Activated naive CD4-positive, alpha-beta T cell treated with anti-CD3 and anti-CD28 coated beads, Interleukin-2, amount 50 U/mL, for 24 hours (primary cell): ENCODE measurements at regions not wholly inside any gene's neighbourhood (a gene's known extent, or its start where the extent isn't known, plus 50 kb on each side); places are given as distances from the start of the nearest gene placed in this dataset.
"Not testable (repeated sequence)": the region's sequence is repeated elsewhere in the genome, so short reads cannot be mapped to it uniquely, and the experiment has no call there.

ENCODE experiments used
- H3K27ac Mint-ChIP-seq: one replicate; pipeline ENCODE4 v1.8.0; 2021; ENCODE audit warnings: mild to moderate bottlenecking, mixed read lengths
- H3K27me3 Mint-ChIP-seq: one replicate; pipeline ENCODE4 v1.8.0; 2021; ENCODE audit warnings: mixed read lengths
- H3K36me3 Mint-ChIP-seq: one replicate; pipeline ENCODE4 v1.8.0; 2021; ENCODE audit warnings: mixed read lengths
- H3K4me1 Mint-ChIP-seq: one replicate; pipeline ENCODE4 v1.8.0; 2021; ENCODE audit warnings: mixed read lengths
- H3K4me3 Mint-ChIP-seq: one replicate; pipeline ENCODE4 v1.8.0; 2021; ENCODE audit warnings: mild to moderate bottlenecking, mixed read lengths
- H3K9me3 Mint-ChIP-seq: one replicate; pipeline ENCODE4 v1.8.0; 2021; ENCODE audit warnings: mixed read lengths

DNA sequence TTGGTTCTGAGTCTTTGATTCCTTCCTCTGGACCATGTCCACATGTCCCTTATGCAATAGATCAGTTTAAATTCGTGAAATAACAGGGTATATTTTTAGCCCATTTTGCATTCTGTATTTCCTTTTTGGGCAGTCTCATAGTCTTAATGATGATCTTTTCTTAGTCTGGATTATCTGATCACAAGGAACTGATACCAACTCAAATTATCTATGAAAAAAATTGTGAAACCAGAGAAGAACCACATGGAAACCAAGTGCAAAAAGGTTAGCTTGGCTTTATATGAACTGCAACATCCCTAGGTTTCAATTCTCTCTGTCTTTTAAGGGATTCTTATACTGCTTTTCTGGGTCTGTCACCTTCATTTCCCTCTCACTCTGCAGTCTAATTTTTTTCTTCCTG lies 608.6 kb upstream of the AADAT start:
- H3K36me3 Mint-ChIP-seq = no peaks in the 10 kb centered on the region
- no peaks in the 10 kb centered on the region for H3K4me1 Mint-ChIP-seq
- no peaks in the 10 kb centered on the region for H3K27me3 Mint-ChIP-seq
- no peak overlapping the region for H3K27ac Mint-ChIP-seq
- no peak overlapping the region for H3K4me3 Mint-ChIP-seq
- H3K9me3 Mint-ChIP-seq = peaks cover 10% of the 10 kb centered on the region

DNA sequence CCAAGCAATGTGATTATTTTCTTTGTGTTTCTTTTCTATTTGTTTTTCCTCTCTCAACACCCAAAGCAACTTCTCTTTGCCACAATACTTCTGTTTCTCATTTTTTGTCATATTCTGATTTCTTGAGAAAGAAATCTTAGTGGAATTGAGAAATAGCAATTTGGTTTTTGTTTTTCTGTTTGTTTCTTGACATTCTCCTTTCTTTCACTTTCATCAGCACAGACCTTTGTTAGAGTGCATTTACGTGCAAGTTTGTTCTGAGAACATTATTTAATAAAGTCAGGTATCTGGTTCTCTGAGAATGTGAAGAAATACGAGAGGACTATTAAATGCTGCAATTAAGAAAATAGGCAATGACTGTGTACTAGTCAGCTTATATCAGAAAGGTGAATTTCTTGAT lies 608.1 kb upstream of the AADAT start:
- no peaks in the 10 kb centered on the region for H3K27me3 Mint-ChIP-seq
- no peaks in the 10 kb centered on the region for H3K4me1 Mint-ChIP-seq
- peaks cover 10% of the 10 kb centered on the region for H3K9me3 Mint-ChIP-seq
- no peak overlapping the region for H3K4me3 Mint-ChIP-seq
- no peaks in the 10 kb centered on the region for H3K36me3 Mint-ChIP-seq
- no peak overlapping the region for H3K27ac Mint-ChIP-seq

DNA sequence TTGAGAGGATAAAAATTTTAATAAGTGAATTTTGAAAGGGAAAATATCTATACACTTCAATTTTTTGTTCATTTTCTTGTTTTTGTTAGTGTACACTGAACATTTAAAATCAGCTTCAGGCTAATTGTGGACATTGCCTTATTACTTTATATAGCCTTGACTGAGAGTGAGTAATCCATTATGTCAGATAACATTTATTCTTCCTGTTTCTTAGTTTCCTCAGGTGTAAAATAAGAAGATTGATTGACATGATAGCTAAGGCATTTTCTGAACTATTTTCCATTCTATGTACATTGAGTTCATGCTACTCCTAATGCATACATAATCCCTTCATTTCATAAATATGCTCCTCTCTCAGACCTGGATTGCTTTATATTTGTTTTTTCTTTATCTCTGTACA lies 607.3 kb upstream of the AADAT start:
- Mint-ChIP-seq H3K36me3 (no peaks in the 10 kb centered on the region), H3K27ac (no peak overlapping the region), H3K27me3 (no peaks in the 10 kb centered on the region), H3K4me1 (no peaks in the 10 kb centered on the region), H3K9me3 (peaks cover 10% of the 10 kb centered on the region), H3K4me3 (no peak overlapping the region)

DNA sequence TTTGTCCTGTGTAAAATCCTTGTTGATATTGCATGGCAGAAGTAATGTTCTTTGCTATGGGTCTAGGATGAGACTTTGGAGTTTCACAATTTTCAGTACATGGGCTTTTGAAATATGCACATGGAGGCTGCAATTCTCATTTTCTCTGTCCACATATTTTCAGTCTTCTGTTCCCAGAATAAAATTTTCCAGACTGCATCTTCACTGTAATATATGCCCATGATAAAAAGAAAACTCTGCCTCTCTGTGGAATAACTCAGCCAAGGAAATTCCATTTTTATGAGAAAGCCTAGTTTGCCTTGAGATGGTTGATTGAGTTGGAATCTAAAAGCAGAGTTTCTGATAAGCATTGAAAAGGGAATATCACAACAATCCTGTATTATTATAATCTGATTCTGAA lies 601.4 kb upstream of the AADAT start:
- Mint-ChIP-seq H3K4me1 (no peaks in the 10 kb centered on the region), H3K4me3 (no peak overlapping the region), H3K27me3 (no peaks in the 10 kb centered on the region), H3K36me3 (no peaks in the 10 kb centered on the region), H3K9me3 (peaks cover 4% of the 10 kb centered on the region), H3K27ac (no peak overlapping the region)

DNA sequence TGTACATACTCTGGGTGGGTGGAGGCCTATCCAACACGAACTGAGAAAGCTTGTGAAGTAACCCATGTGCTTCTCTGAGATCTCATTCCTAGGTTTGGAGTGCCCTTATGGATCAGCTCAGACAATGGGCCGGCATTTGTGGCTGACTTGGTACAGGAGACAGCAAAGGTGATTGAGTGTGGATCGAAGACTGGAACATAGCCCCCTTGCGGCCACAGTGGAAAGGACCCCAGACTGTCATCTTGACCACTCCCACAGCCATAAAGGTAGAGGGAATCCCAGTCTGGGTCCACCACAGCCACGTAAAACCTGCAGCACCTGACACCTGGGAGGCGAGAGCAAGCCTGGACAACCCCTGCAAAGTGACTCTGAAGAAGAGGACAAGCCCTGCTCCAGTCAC lies 598.0 kb upstream of the AADAT start:
- Mint-ChIP-seq H3K27me3 (no peaks in the 10 kb centered on the region), H3K9me3 (peaks cover 11% of the 10 kb centered on the region), H3K36me3 (no peaks in the 10 kb centered on the region), H3K27ac (no peak overlapping the region), H3K4me3 (no peak overlapping the region), H3K4me1 (no peaks in the 10 kb centered on the region)

DNA sequence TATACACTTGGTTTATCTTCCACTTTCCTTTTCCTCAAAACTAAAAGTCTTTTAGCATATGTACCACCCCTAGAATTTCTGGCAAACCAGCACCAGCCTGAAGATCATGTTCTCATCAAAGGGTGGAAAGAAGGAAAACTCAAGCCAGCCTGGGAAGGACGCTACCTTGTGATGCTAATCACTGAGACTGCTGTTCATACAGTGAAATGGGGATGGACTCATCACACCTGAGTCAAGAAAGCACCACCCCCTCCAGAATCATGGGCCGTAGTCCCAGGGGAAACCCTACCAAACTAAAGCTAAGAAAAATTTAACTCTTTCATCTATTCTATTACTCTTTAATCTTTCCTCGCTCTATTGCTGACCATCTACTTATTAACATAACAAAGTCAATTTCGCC lies 595.9 kb upstream of the AADAT start:
- peaks cover 11% of the 10 kb centered on the region for H3K9me3 Mint-ChIP-seq
- not testable (repeated sequence) for H3K27me3 Mint-ChIP-seq, H3K27ac Mint-ChIP-seq, H3K36me3 Mint-ChIP-seq, H3K4me1 Mint-ChIP-seq, H3K4me3 Mint-ChIP-seq

DNA sequence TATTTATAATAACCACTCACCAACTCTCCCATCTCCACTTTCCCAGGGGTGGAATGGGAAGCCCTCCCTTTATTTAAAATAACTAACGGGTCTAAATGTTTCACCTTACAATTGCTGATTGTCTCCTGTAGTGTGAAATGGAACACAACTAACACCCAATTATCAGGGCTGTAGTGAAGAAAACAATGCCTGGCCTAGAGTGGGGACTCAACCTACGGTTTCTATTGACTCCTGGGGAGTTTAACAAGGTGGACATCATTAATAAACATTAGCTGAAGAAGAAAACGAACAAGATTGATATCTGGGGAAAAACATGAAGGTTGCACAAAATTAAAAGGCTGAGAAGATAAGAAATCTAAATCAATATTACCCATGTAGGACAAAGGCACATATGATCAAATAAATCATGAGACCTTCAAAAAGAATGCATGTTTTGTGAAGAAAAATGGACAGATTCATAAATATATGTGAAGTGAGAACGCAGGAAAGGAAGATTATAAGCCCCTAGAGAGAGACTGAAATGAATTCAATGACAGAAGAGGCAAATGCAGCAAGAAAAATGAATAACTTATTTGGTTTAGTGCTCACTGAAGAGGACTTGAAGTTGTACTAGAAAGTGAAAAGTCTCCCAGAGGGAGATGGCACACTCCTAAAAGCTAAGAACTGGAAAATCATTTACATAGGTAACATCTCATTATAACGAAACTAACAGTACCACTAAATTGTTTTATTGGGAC lies 593.0 kb upstream of the AADAT start:
- Mint-ChIP-seq H3K27me3 (no peaks in the 10 kb centered on the region), H3K27ac (no peak overlapping the region), H3K4me1 (no peaks in the 10 kb centered on the region), H3K9me3 (peaks cover 19% of the 10 kb centered on the region), H3K36me3 (no peaks in the 10 kb centered on the region), H3K4me3 (no peak overlapping the region)

DNA sequence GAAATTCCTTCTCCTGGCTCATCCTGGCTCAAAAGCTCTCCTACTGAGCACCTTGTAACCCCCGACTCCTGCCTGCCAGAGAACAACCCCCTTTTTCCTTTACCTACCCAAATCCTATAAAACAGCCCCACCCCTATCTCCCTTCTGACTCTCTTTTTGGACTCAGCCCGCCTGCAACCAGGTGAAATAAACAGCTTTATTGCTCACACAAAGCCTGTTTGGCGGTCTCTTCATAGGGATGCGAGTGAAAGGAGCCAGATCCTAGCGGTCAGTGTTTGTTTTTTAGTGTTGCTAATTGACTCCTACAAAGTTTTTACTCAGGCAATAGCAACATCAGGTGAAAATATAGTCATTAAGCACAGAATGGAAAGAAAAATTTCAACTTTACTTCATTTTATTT lies 592.3 kb upstream of the AADAT start:
- H3K36me3 Mint-ChIP-seq, H3K4me1 Mint-ChIP-seq, H3K4me3 Mint-ChIP-seq, H3K27me3 Mint-ChIP-seq, H3K27ac Mint-ChIP-seq: not testable (repeated sequence)
- peaks cover 19% of the 10 kb centered on the region for H3K9me3 Mint-ChIP-seq

DNA sequence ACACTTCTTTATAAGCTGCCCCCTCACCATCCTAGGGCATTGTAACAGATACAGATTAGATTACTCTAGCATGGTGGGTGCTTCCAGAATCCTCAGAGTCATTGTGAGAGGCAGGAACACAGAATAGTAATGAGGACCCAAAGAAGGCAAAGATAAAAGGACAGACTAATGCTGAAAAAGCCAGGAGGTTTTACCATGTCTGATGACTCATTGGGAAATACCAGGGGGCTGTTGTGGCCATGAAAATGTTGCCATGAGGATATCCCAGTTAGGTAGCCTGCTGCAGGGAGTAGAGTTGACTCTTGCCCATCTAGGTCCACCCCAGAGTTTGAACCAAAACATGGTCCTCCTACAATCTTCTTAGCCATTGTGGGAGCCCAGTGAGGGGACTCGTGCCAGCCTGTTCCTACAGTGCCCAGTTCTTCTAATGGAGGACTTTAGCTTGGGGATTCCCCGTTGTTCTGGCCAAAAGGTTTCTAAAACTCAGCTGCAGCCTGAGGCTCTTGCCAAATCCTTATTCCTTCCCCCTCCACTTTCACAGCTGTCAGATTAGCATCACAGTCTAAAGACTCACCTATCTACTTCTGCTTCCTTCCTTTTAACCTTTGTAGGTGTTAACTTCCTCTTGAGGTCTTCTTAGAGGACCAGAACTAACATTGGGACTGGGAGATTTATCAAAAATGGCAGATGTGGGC lies 586.0 kb upstream of the AADAT start:
- H3K27ac Mint-ChIP-seq = no peak overlapping the region
- no peaks in the 10 kb centered on the region for H3K27me3 Mint-ChIP-seq
- H3K4me3 Mint-ChIP-seq = no peak overlapping the region
- peaks cover 8% of the 10 kb centered on the region for H3K9me3 Mint-ChIP-seq
- H3K36me3 Mint-ChIP-seq = no peaks in the 10 kb centered on the region
- no peaks in the 10 kb centered on the region for H3K4me1 Mint-ChIP-seq

DNA sequence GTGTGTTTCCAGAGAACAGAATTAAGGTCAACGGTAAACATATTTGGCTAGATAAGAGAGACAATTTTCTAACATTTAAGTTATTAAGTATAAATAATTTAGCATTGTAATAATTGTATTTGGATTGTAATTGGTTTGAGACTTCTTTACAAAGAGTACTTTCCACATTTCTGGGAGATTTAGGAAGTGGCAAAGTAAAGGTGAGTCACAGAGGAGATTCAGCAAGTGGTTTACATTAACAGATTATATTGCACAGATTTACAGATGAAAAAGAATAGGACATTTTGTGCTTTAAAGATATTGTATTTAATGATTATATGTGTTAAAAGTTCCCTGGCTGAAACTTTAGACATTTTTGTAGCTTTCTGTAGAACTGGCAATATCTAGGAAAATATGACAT lies 584.4 kb upstream of the AADAT start:
- Mint-ChIP-seq H3K27ac (no peak overlapping the region), H3K4me3 (no peak overlapping the region), H3K9me3 (peaks cover 6% of the 10 kb centered on the region), H3K27me3 (no peaks in the 10 kb centered on the region), H3K4me1 (no peaks in the 10 kb centered on the region), H3K36me3 (no peaks in the 10 kb centered on the region)

DNA sequence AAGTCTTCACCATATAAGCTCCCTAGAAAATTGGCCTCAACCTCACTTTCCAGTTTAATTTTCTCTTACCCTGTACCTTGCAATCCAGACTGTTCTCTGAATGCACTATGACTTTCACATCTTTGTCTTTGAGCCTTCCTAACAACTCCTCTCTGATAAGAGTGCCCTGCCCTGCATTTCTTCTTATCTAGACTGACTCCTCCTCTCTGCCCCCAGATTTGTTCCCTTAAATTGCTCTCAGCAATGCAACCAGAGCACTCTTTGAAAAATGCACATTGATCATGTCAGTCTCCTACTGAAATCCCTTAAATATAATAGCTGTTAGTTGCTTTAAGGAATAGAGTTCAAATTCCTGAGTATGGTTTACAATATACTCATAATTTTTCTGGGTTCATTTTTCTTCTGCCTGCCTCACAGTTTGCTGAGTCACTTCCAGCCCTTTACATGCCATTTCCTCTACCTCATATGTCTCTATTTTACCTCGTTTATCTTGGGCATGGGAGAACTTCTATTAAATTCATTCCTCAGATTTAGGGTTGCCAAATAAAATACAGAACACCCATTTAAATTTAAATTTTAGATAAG lies 582.7 kb upstream of the AADAT start:
- Mint-ChIP-seq H3K4me3 (no peak overlapping the region), H3K36me3 (no peaks in the 10 kb centered on the region), H3K27me3 (no peaks in the 10 kb centered on the region)

DNA sequence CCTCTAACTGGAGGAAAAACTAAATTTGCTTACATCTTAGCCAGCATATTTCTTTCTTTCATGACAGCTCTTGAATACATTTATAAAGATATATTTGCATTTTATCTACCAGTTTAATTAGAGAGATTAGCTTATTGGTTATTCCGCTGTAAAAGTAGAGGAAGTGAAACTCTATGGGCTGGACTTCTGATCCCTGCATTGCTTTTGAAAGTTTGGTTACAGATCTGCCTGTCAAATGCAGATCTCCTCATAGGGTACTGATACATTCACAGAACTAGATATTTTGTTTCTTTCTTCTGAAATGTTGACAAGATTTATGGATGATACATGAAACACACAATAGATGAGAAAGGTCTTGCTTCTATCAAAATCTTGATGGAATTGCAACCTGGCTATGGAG lies 581.4 kb upstream of the AADAT start:
- H3K4me3 Mint-ChIP-seq = no peak overlapping the region
- H3K4me1 Mint-ChIP-seq = no peaks in the 10 kb centered on the region
- no peaks in the 10 kb centered on the region for H3K9me3 Mint-ChIP-seq
- no peaks in the 10 kb centered on the region for H3K27me3 Mint-ChIP-seq
- no peak overlapping the region for H3K27ac Mint-ChIP-seq
- no peaks in the 10 kb centered on the region for H3K36me3 Mint-ChIP-seq

More for the DNA sequence above, 582.7 kb upstream of the AADAT start:
- Mint-ChIP-seq H3K27ac (no peak overlapping the region), H3K4me1 (no peaks in the 10 kb centered on the region), H3K9me3 (no peaks in the 10 kb centered on the region)

DNA sequence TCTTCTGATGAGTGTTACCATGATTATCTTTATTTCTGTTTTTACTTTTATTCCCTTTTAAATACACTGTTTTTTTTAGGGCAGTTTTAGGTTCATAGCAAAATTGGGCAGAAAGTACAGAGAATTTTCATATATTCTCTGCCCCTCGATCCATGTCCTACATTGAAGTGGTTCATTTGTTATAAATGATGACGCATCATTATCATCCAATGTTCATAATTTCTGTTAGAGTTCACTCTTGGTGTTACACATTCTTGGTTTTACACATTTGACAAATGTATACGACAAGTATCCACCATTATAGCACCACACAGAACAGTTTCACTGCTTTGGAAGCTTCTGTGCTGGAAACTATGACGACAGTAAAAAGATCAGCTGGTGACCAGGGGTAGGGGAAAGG lies 578.1 kb upstream of the AADAT start:
- Mint-ChIP-seq H3K9me3 (no peaks in the 10 kb centered on the region), H3K4me3 (no peak overlapping the region), H3K27ac (no peak overlapping the region), H3K27me3 (no peaks in the 10 kb centered on the region), H3K4me1 (no peaks in the 10 kb centered on the region), H3K36me3 (no peaks in the 10 kb centered on the region)

DNA sequence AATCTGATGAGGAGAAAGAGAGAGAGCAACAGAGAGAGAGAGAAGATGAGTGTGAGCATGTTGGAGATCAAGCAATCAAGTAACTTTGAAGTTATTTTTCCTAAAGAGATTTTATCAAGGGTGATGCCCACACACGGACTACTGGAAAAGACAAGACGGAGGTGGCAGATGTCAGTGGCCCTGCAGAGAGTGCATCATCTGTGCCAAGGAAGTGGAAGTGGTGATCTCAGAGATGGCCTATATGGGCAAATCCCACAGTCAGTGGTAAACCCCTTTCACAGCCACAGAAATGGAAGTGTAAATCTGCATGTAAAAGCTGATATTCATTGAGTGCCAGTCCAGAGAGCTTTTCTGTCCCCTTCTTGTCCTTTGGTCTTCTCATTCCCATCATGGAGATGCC lies 577.2 kb upstream of the AADAT start:
- H3K4me3 Mint-ChIP-seq = no peak overlapping the region
- no peaks in the 10 kb centered on the region for H3K9me3 Mint-ChIP-seq
- no peak overlapping the region for H3K27ac Mint-ChIP-seq
- H3K27me3 Mint-ChIP-seq = no peaks in the 10 kb centered on the region
- H3K36me3 Mint-ChIP-seq = no peaks in the 10 kb centered on the region
- H3K4me1 Mint-ChIP-seq = no peaks in the 10 kb centered on the region

DNA sequence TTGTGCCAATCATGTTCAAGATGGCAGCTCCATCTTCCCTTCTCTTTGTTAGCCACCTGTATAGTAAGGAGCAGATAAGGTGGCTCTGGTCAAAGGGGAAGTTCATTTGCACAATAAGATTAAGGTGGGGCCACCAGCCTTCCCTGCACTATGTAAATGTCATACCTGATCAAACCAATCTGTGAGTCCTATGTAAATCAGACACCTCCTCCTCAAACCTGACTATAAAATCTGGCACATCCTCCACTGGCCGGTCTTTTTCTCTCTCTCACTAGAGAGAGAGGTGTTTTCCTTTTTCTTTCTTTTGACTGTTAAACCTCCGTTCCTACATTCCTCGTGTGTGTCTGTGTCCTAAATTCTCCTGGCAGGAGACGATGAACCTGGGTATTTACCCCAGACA lies 572.5 kb upstream of the AADAT start:
- no peaks in the 10 kb centered on the region for H3K27me3 Mint-ChIP-seq
- H3K4me3 Mint-ChIP-seq = no peak overlapping the region
- no peaks in the 10 kb centered on the region for H3K36me3 Mint-ChIP-seq
- H3K9me3 Mint-ChIP-seq = no peaks in the 10 kb centered on the region
- H3K4me1 Mint-ChIP-seq = no peaks in the 10 kb centered on the region
- H3K27ac Mint-ChIP-seq = no peak overlapping the region

DNA sequence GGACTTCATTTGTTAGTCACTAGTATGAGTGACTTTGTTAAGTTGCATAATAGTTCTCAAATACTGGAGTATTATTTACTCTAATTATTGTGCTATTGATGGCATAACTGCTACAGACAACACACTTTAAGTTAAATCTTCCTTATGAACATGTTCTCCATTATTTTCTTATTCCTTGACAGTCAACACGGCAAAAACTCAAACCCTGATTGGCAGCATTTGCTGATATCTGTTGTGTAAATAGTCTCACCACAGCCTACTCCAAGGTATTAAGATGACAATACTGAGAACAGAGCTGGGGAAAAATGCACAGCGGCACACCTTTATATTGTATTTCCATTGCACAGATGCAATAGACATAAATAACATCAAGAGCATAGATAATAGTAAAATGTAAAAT lies 568.0 kb upstream of the AADAT start:
- H3K4me1 Mint-ChIP-seq = no peaks in the 10 kb centered on the region
- H3K4me3 Mint-ChIP-seq = no peak overlapping the region
- H3K9me3 Mint-ChIP-seq = peaks cover 10% of the 10 kb centered on the region
- H3K36me3 Mint-ChIP-seq = no peaks in the 10 kb centered on the region
- no peak overlapping the region for H3K27ac Mint-ChIP-seq
- H3K27me3 Mint-ChIP-seq = no peaks in the 10 kb centered on the region
